ENCODE measurements at regions not wholly inside any gene's neighbourhood (a gene's known extent, or its start where the extent isn't known, plus 50 kb on each side); places are given as distances from the start of the nearest gene placed in this dataset.

- no peak overlapping the region for H3K27ac Mint-ChIP-seq (ENCODE audit: unreplicated experiment)
- Histone ChIP-seq H3K9ac (ENCODE audit: low read length) (no peak overlapping the region), H2AFZ (ENCODE audit: low read depth, low read length) (no peak overlapping the region), H3K4me3 (ENCODE audit: insufficient read depth, low read depth, low read length) (no peak overlapping the region), H4K20me1 (ENCODE audit: insufficient read depth, low read length) (no peaks in the 10 kb centered on the region), H3K27ac (ENCODE audit: low read depth, low read length) (no peak overlapping the region), H3K36me3 (ENCODE audit: insufficient read depth, low read length) (no peaks in the 10 kb centered on the region), H3K4me2 (ENCODE audit: low read length) (no peak overlapping the region), H3K27me3 (ENCODE audit: insufficient read depth, low read length) (no peaks in the 10 kb centered on the region), H3K4me1 (ENCODE audit: insufficient read depth, low read length) (no peaks in the 10 kb centered on the region), H3K79me2 (ENCODE audit: insufficient read depth, low read length) (no peaks in the 10 kb centered on the region), H3K9me3 (ENCODE audit: insufficient read depth, low read depth, low read length) (no peaks in the 10 kb centered on the region)
- no peaks in the 10 kb centered on the region for H3K27me3 Mint-ChIP-seq (ENCODE audit: low read depth, unreplicated experiment)
- H3K4me1 Mint-ChIP-seq (ENCODE audit: low read depth, unreplicated experiment) = no peaks in the 10 kb centered on the region
- no peak for FAIRE-seq
- no peak for DNase-seq (ENCODE audit: low read depth)
- H3K4me3 Mint-ChIP-seq (ENCODE audit: unreplicated experiment) = no peak overlapping the region
- peaks cover 3% of the 10 kb centered on the region for H3K9me3 Mint-ChIP-seq (ENCODE audit: unreplicated experiment)
- no peaks in the 10 kb centered on the region for H3K36me3 Mint-ChIP-seq (ENCODE audit: low read depth, unreplicated experiment)
- TF ChIP-seq EZH2 (IDR thresholded peaks at IDR 0.05; ENCODE audit: insufficient read depth, low read length) (no peak), CTCF (IDR thresholded peaks at IDR 0.05; ENCODE audit: insufficient read depth, low read depth, low read length) (no peak)
These were observed 54.6 kb upstream of the TRIM24 start for GRCh38 chr7:138405496-138405895.

- Histone ChIP-seq H3K9me3 (ENCODE audit: insufficient read depth, low read depth, low read length) (no peaks in the 10 kb centered on the region), H2AFZ (ENCODE audit: low read depth, low read length) (no peak overlapping the region)
- DNase-seq (ENCODE audit: low read depth) = no peak
These were observed 52.3 kb upstream of the TRIM24 start for GRCh38 chr7:138407792-138408191.

More at GRCh38 chr7:138407792-138408191, 52.3 kb upstream of the TRIM24 start:
- Mint-ChIP-seq H3K9me3 (ENCODE audit: unreplicated experiment) (peaks cover 3% of the 10 kb centered on the region), H3K4me1 (ENCODE audit: low read depth, unreplicated experiment) (no peaks in the 10 kb centered on the region), H3K27me3 (ENCODE audit: low read depth, unreplicated experiment) (no peaks in the 10 kb centered on the region), H3K36me3 (ENCODE audit: low read depth, unreplicated experiment) (no peaks in the 10 kb centered on the region), H3K4me3 (ENCODE audit: unreplicated experiment) (no peak overlapping the region), H3K27ac (ENCODE audit: unreplicated experiment) (no peak overlapping the region)
- no peak overlapping the region for H3K4me3 ChIP-seq (ENCODE audit: insufficient read depth, low read depth, low read length)
- H3K4me2 ChIP-seq (ENCODE audit: low read length) = no peak overlapping the region
- H3K36me3 ChIP-seq (ENCODE audit: insufficient read depth, low read length) = no peaks in the 10 kb centered on the region
- H3K9ac ChIP-seq (ENCODE audit: low read length) = no peak overlapping the region
- no peaks in the 10 kb centered on the region for H3K4me1 ChIP-seq (ENCODE audit: insufficient read depth, low read length)
- TF ChIP-seq EZH2 (IDR thresholded peaks at IDR 0.05; ENCODE audit: insufficient read depth, low read length) = no peak
- no peak for TF ChIP-seq CTCF (IDR thresholded peaks at IDR 0.05; ENCODE audit: insufficient read depth, low read depth, low read length)
- H3K79me2 ChIP-seq (ENCODE audit: insufficient read depth, low read length) = no peaks in the 10 kb centered on the region
- H3K27ac ChIP-seq (ENCODE audit: low read depth, low read length) = no peak overlapping the region
- FAIRE-seq = no peak
- no peaks in the 10 kb centered on the region for H4K20me1 ChIP-seq (ENCODE audit: insufficient read depth, low read length)
- H3K27me3 ChIP-seq (ENCODE audit: insufficient read depth, low read length) = no peaks in the 10 kb centered on the region

All from astrocyte (in vitro differentiated cells and primary cell).